LNCAP (cell line): ENCODE measurements at regions not wholly inside any gene's neighbourhood (a gene's known extent, or its start where the extent isn't known, plus 50 kb on each side); places are given as distances from the start of the nearest gene placed in this dataset.

Experiments
- TF ChIP-seq, protein P1 (sequence below): fragments of 450-650 bp; IDR thresholded peaks from 2 replicates; pipeline ENCODE4 v1.5.1; 2017; ENCODE audit warnings: mild to moderate bottlenecking

DNA sequence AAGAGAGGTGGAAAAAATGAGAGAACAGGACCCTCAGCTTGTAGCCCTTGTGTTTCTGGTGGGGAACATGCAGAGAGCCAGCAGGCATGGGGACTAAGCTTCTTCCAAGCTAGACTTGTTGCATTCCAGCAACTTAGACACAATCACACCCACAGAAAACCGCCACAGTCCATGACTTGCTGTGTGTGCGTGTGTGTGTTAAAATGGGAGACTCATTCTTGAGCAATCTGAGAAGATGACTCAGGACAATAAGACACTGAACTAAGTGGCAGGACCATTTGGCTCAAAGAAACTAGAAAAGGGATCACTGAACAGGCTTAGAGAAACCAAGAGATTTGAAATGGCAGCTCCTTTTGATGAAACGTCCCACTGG is 78.0 kb downstream of the HLX start:
- TF ChIP-seq, protein P1, sequence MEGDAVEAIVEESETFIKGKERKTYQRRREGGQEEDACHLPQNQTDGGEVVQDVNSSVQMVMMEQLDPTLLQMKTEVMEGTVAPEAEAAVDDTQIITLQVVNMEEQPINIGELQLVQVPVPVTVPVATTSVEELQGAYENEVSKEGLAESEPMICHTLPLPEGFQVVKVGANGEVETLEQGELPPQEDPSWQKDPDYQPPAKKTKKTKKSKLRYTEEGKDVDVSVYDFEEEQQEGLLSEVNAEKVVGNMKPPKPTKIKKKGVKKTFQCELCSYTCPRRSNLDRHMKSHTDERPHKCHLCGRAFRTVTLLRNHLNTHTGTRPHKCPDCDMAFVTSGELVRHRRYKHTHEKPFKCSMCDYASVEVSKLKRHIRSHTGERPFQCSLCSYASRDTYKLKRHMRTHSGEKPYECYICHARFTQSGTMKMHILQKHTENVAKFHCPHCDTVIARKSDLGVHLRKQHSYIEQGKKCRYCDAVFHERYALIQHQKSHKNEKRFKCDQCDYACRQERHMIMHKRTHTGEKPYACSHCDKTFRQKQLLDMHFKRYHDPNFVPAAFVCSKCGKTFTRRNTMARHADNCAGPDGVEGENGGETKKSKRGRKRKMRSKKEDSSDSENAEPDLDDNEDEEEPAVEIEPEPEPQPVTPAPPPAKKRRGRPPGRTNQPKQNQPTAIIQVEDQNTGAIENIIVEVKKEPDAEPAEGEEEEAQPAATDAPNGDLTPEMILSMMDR: no peak

- TF ChIP-seq, protein P1: no peak
These were observed 79.0 kb downstream of the HLX start for GRCh38 chr1:220958234-220958633.

DNA sequence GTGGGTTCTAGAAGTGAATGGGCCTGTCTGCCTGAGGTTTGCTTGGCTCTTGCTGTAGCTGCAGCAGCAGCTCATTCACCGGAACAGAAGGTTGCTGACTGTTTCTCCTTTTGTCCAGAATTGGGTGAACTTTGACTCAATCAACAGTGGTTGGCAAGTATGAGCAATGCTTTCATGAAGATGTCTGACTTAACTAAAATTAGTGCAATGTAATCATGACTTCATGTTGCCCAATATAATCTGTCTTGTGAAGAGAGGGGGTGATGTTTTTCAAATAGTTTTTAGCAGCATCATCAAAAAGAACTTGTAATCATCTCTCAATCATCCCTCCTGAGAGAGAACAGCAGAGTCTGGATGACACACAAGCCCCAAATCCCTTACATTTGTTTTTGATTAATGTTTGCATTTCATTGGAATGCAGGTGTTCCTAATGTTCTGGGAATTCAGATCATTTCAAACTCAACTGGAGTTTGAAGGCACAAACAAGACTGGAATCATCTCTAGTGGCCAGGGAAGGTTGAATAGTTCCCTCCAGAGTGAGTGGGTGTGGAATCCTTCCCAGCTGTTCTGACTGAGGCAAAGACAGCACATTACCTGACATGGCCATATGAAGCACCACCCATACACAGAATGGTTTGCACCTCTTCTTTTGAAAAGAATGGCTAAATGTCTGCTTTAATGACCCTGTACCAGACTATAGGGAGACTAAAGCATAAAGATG is 82.9 kb downstream of the HLX start:
- TF ChIP-seq, protein P1: no peak

DNA sequence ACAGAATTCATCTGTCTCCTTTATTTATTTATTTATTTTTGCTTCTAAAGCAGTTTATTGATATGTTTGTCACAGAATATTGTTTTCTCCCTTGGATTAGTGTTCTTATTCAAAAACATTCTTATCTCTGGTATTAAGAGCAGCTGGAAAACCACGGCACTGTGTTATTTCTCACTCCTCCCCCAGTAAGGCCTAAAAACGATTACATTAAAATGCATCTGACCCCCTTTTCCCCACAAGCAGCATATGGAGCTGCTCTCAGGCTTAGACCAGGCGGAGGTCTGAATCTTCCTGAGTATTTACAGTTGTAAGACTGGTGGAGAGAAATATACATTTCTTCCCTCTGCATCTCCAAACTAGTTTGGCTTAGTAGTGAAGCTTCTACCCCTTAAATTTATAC is 86.8 kb downstream of the HLX start:
- TF ChIP-seq, protein P1: no peak

DNA sequence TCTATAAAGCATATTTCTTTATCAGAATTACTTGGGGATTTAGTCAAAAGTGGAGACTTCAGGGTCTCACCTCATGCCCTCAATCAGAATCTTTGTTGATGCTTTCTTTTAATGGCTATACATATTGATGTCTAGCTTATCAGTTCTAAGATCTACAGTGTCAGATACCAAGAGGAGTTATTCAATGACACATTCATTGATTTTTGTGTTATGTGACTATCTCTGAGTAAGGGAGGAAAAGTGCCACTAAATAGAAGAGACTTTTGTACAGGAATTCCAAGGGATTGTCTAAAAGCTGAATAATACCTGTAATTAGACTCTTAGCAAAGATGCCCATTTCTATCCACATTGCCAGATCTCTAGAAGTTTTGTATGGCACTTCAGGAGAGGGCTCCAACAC is 87.2 kb downstream of the HLX start:
- TF ChIP-seq, protein P1: no peak

GRCh38 chr1:220966881-220967611 is 87.8 kb downstream of the HLX start:
- TF ChIP-seq, protein P1: no peak

- TF ChIP-seq, protein P1: no peak
These were observed 88.7 kb downstream of the HLX start for GRCh38 chr1:220967911-220968310.
